NT2/D1 (cell line): ENCODE measurements at regions not wholly inside any gene's neighbourhood (a gene's known extent, or its start where the extent isn't known, plus 50 kb on each side); places are given as distances from the start of the nearest gene placed in this dataset.

Experiments used
- SUZ12 ChIP-seq: IDR thresholded peaks from 2 replicates; pipeline ENCODE4 v1.6.1; 2011; ENCODE audit not compliant: insufficient read length, insufficient read depth; ENCODE audit errors: extremely low read depth
- YY1 ChIP-seq: IDR thresholded peaks from 2 replicates; pipeline ENCODE4 v1.6.1; 2011; ENCODE audit not compliant: insufficient read length, insufficient read depth

DNA sequence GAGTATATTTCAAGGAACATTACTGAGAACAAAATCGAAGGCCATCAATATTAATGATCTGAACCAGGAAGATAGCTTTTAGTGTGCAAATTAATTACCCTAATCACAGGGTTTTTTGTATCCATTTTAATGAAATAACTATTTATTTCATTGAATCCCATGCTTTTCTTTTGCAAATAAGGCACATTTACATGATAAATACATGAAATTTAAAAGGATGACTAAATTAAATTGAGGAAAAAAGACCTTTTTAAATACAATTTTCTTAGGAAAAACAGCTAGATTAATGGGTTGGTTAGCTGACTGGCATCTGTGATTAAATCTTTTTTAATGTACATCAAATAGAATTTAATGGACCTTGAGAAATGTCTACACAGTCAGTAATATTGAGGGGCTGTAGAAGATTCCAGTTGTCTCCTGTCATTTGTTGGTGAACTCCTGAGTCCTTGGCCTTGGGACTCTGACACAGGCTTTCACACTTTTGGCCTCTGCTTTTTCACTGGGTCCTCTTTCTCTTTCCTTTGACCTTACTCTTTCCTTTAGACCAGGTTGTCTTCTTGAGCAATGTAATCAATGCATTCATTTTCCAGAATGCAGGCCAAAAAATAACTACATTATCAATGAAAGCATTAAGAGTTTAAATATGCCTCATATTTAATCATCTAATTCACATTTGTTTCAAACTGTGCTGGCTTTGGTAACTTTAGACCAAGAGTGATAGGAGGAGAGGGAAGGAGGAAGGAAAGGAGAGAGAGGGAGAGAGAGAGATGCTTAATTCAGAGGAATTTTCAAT is 511.5 kb downstream of the ZNF608 start:
- no peak for TF ChIP-seq YY1
- TF ChIP-seq SUZ12: no peak
